ENCODE measurements at regions not wholly inside any gene's neighbourhood (a gene's known extent, or its start where the extent isn't known, plus 50 kb on each side); places are given as distances from the start of the nearest gene placed in this dataset.
"Not testable (repeated sequence)": the region's sequence is repeated elsewhere in the genome, so short reads cannot be mapped to it uniquely, and the experiment has no call there.

DNA sequence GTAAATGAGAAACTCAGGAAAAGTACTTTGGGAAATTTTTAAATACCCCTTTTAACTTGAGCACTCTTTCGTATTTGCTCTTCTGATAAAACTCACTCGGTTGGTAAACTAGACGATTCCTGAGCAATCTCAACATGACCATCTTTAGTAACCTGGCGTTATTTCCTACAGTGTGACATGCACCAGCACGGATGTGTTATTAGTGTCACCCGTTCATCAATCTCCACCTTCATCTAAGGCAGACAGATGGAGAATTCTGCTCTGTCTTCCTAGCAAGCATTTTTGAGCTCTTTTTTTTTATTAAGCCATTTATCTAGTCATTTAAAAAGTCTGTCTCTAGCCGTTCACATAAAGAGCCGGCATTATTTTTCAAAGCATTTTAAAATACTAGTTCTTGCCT lies 155.2 kb downstream of the DISP1 start:
- no peaks in the 10 kb centered on the region for H3K9me3 Mint-ChIP-seq (ENCODE audit: insufficient read depth)
- no peak overlapping the region for H3K4me3 Mint-ChIP-seq
- H3K4me1 Mint-ChIP-seq (ENCODE audit: low read depth): no peaks in the 10 kb centered on the region
- H3K36me3 Mint-ChIP-seq (ENCODE audit: low read depth): no peaks in the 10 kb centered on the region
- POLR2A ChIA-PET: no interaction called here
- no peaks in the 10 kb centered on the region for H3K27me3 Mint-ChIP-seq (ENCODE audit: low read depth)
- DNase-seq (no peak), ATAC-seq (no peak)
- H3K27ac Mint-ChIP-seq: no peak overlapping the region
- CTCF ChIA-PET: no interaction called here

- ChIA-PET POLR2A (no interaction called here), CTCF (no interaction called here)
- no peaks in the 10 kb centered on the region for H3K4me1 Mint-ChIP-seq (ENCODE audit: low read depth)
- no peak overlapping the region for H3K27ac Mint-ChIP-seq
- no peaks in the 10 kb centered on the region for H3K36me3 Mint-ChIP-seq (ENCODE audit: low read depth)
- H3K9me3 Mint-ChIP-seq (ENCODE audit: insufficient read depth): no peaks in the 10 kb centered on the region
- DNase-seq (no peak), ATAC-seq (no peak)
- H3K27me3 Mint-ChIP-seq (ENCODE audit: low read depth): no peaks in the 10 kb centered on the region
- no peak overlapping the region for H3K4me3 Mint-ChIP-seq
Observed at GRCh38 chr1:222970711-222971110, 155.9 kb downstream of the DISP1 start.

DNA sequence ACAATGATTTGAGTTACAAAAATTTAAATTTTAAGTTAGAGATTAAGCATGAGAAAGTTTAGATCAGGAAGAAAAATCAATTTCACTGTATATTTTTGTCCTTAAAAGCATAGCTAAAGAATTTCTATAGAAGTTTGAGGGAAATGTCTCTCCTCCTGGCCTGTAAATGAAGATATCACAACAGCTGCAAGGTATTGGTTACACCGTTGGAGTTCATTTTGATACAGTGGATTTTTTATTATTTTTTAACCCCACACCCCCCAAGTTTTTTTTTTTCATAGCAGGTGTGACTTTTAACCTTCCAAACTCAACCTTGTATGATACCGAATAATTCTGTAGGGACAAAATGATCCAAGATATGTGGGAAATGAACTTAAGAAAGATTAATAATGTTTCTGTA lies 156.3 kb downstream of the DISP1 start:
- H3K4me3 Mint-ChIP-seq: no peak overlapping the region
- H3K27me3 Mint-ChIP-seq (ENCODE audit: low read depth): no peaks in the 10 kb centered on the region
- ATAC-seq (no peak), DNase-seq (no peak)
- H3K36me3 Mint-ChIP-seq (ENCODE audit: low read depth): no peaks in the 10 kb centered on the region
- no peaks in the 10 kb centered on the region for H3K4me1 Mint-ChIP-seq (ENCODE audit: low read depth)
- POLR2A ChIA-PET: no interaction called here
- CTCF ChIA-PET: no interaction called here
- H3K9me3 Mint-ChIP-seq (ENCODE audit: insufficient read depth): no peaks in the 10 kb centered on the region
- H3K27ac Mint-ChIP-seq: no peak overlapping the region

GRCh38 chr1:222973561-222973960 lies 158.7 kb downstream of the DISP1 start:
- no peaks in the 10 kb centered on the region for H3K4me1 Mint-ChIP-seq (ENCODE audit: low read depth)
- CTCF ChIA-PET: no interaction called here
- no peak overlapping the region for H3K27ac Mint-ChIP-seq
- DNase-seq: no peak
- POLR2A ChIA-PET: no interaction called here
- H3K27me3 Mint-ChIP-seq (ENCODE audit: low read depth): no peaks in the 10 kb centered on the region
- H3K9me3 Mint-ChIP-seq (ENCODE audit: insufficient read depth): no peaks in the 10 kb centered on the region
- ATAC-seq: no peak
- H3K36me3 Mint-ChIP-seq (ENCODE audit: low read depth): no peaks in the 10 kb centered on the region
- H3K4me3 Mint-ChIP-seq: no peak overlapping the region

DNA sequence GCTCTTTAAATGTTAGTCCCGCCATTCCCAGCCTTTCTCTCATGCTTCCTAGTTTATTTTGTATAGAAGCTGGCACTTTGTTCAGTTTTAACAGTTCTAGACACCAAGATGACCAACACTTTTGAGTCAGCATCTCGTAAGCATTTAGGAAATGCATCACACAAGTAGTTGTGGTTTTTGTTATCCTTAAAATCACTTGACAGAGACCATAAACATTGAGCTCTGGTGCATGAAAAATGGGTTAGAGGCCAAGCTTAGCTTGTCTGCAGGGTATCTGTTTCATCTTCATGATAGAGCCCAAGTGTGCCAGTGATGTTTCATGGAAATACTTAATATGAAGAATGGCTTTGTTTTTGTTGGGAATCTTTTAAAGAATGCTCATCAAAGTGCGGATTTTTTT lies 159.7 kb downstream of the DISP1 start:
- H3K27ac Mint-ChIP-seq: no peak overlapping the region
- CTCF ChIA-PET: no interaction called here
- no peaks in the 10 kb centered on the region for H3K9me3 Mint-ChIP-seq (ENCODE audit: insufficient read depth)
- ATAC-seq (no peak), DNase-seq (no peak)
- no peaks in the 10 kb centered on the region for H3K36me3 Mint-ChIP-seq (ENCODE audit: low read depth)
- H3K4me3 Mint-ChIP-seq: no peak overlapping the region
- H3K27me3 Mint-ChIP-seq (ENCODE audit: low read depth): no peaks in the 10 kb centered on the region
- POLR2A ChIA-PET: no interaction called here
- H3K4me1 Mint-ChIP-seq (ENCODE audit: low read depth): no peaks in the 10 kb centered on the region

DNA sequence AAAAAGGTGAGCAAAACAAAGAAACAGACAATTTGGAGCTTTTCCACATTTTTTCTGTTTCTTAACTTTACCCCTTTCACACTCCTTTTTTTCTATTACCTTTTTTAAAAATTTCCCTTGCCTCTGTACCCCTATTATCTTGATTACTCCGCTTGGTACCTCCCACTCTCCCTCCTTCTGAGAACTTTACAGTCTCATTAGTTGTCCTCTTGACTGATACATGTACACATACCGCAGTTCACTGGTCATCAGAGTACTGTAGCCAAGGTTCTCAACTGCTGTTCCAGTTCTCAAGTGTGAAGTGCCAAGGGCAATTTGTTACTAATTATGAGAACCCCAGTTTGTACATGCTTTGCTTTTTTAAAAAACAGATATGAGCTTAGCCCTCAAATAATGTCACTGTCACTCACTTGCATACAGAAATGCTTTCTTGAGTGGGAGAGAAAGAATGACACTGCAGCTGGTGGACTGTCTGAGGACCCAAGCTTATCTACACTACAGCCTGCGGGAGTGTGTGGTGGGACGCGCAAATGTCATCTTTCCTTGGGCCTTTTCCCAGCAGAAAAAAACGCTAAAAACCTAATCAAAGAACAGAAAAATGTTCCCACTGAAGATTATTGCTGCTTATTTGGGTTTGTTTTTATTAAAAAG lies 160.8 kb downstream of the DISP1 start:
- ChIA-PET CTCF (no interaction called here), POLR2A (no interaction called here)
- Mint-ChIP-seq H3K4me1 (ENCODE audit: low read depth) (no peaks in the 10 kb centered on the region), H3K36me3 (ENCODE audit: low read depth) (no peaks in the 10 kb centered on the region), H3K27ac (no peak overlapping the region), H3K27me3 (ENCODE audit: low read depth) (no peaks in the 10 kb centered on the region), H3K4me3 (no peak overlapping the region), H3K9me3 (ENCODE audit: insufficient read depth) (no peaks in the 10 kb centered on the region)
- DNase-seq: no peak
- ATAC-seq: no peak

DNA sequence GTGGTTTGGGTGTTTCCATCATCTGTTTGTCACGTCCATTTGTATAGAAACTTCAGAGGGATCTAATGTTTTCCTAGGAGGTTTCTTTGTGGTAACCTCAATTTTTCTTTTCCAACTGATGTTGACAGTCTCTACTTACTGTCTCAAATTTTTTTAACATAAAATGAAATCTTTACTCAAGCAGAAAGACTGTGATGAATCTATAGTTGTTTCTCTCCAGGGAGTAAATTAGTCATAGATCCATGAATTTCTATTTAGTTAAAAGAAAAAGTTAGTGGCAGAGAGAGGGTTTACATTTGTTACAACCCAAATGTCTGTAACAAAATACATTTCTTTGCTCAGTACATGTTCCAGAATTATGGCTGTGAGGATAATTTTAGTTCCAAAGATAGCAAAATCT lies 161.6 kb downstream of the DISP1 start:
- ChIA-PET POLR2A (no interaction called here), CTCF (no interaction called here)
- no peak for ATAC-seq
- H3K9me3 Mint-ChIP-seq (ENCODE audit: insufficient read depth): no peaks in the 10 kb centered on the region
- no peaks in the 10 kb centered on the region for H3K4me1 Mint-ChIP-seq (ENCODE audit: low read depth)
- no peak overlapping the region for H3K27ac Mint-ChIP-seq
- H3K4me3 Mint-ChIP-seq: no peak overlapping the region
- H3K36me3 Mint-ChIP-seq (ENCODE audit: low read depth): no peaks in the 10 kb centered on the region
- no peak for DNase-seq
- H3K27me3 Mint-ChIP-seq (ENCODE audit: low read depth): no peaks in the 10 kb centered on the region

GRCh38 chr1:222977294-222977693 lies 162.5 kb downstream of the DISP1 start:
- H3K4me3 Mint-ChIP-seq; H3K27me3 Mint-ChIP-seq (ENCODE audit: low read depth); H3K9me3 Mint-ChIP-seq (ENCODE audit: insufficient read depth); H3K27ac Mint-ChIP-seq; H3K4me1 Mint-ChIP-seq (ENCODE audit: low read depth); POLR2A ChIA-PET; CTCF ChIA-PET; ATAC-seq; H3K36me3 Mint-ChIP-seq (ENCODE audit: low read depth); DNase-seq: not testable (repeated sequence)

GRCh38 chr1:222979561-222979960 lies 163.5 kb downstream of the TLR5 start:
- DNase-seq (no peak), ATAC-seq (no peak)
- Mint-ChIP-seq H3K27me3 (ENCODE audit: low read depth) (no peaks in the 10 kb centered on the region), H3K36me3 (ENCODE audit: low read depth) (no peaks in the 10 kb centered on the region), H3K4me3 (no peak overlapping the region), H3K9me3 (ENCODE audit: insufficient read depth) (no peaks in the 10 kb centered on the region), H3K27ac (no peak overlapping the region), H3K4me1 (ENCODE audit: low read depth) (no peaks in the 10 kb centered on the region)
- POLR2A ChIA-PET: no interaction called here
- CTCF ChIA-PET: no interaction called here

DNA sequence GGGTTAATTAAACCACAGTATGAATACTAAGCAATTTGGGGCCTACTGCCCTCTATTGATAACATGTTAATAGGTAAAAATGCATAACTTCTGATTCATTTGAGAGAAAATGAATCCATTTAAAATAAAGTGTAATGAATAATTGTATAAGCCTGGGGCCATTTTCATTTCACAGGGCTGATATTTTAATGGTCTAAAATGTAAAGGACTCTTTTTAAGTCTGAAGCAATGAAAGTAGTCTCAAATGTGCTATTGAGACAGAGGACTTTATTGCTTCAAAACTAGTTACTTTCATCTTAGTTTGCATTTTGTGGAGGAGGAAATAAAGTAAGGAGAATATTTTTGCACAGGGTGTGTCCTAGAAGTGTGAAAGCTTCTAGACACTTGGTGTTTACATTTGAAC lies 155.4 kb downstream of the TLR5 start:
- H3K4me1 Mint-ChIP-seq (ENCODE audit: low read depth): no peaks in the 10 kb centered on the region
- H3K27me3 Mint-ChIP-seq (ENCODE audit: low read depth): no peaks in the 10 kb centered on the region
- H3K27ac Mint-ChIP-seq: no peak overlapping the region
- ChIA-PET POLR2A (no interaction called here), CTCF (no interaction called here)
- no peaks in the 10 kb centered on the region for H3K36me3 Mint-ChIP-seq (ENCODE audit: low read depth)
- no peak for ATAC-seq
- DNase-seq: no peak
- H3K4me3 Mint-ChIP-seq: no peak overlapping the region
- H3K9me3 Mint-ChIP-seq (ENCODE audit: insufficient read depth): no peaks in the 10 kb centered on the region

- Mint-ChIP-seq H3K27ac (no peak overlapping the region), H3K9me3 (ENCODE audit: insufficient read depth) (no peaks in the 10 kb centered on the region), H3K27me3 (ENCODE audit: low read depth) (no peaks in the 10 kb centered on the region), H3K4me1 (ENCODE audit: low read depth) (no peaks in the 10 kb centered on the region), H3K36me3 (ENCODE audit: low read depth) (no peaks in the 10 kb centered on the region), H3K4me3 (no peak overlapping the region)
- DNase-seq: no peak
- ATAC-seq: no peak
- ChIA-PET CTCF (no interaction called here), POLR2A (no interaction called here)
Observed at GRCh38 chr1:222989443-222989842, 153.6 kb downstream of the TLR5 start.

- ATAC-seq: no peak
- no peaks in the 10 kb centered on the region for H3K36me3 Mint-ChIP-seq (ENCODE audit: low read depth)
- no peaks in the 10 kb centered on the region for H3K9me3 Mint-ChIP-seq (ENCODE audit: insufficient read depth)
- POLR2A ChIA-PET: no interaction called here
- no peak overlapping the region for H3K4me3 Mint-ChIP-seq
- no peak overlapping the region for H3K27ac Mint-ChIP-seq
- no peaks in the 10 kb centered on the region for H3K4me1 Mint-ChIP-seq (ENCODE audit: low read depth)
- CTCF ChIA-PET: no interaction called here
- no peaks in the 10 kb centered on the region for H3K27me3 Mint-ChIP-seq (ENCODE audit: low read depth)
- no peak for DNase-seq
Observed at GRCh38 chr1:222991177-222991576, 151.9 kb downstream of the TLR5 start.

DNA sequence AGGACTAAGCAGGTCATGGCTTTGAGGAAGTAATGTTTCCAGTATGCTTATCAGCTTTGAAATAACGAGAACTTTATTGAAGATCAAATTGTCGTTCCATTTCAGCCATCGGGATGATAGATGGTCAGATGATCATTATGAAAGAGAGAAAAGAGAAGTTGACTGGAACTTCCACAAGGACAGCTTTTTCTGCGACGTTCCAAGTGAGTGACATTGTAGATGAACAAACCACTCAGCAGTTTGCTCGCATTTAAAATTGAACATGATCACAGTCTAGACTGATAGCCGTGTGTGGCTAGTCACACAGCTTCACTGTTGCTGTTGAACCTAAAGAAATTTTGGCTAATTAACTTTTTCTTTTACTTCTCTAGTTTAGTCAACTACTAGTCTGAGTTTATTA lies 151.1 kb downstream of the TLR5 start:
- no peaks in the 10 kb centered on the region for H3K27me3 Mint-ChIP-seq (ENCODE audit: low read depth)
- H3K9me3 Mint-ChIP-seq (ENCODE audit: insufficient read depth): no peaks in the 10 kb centered on the region
- ATAC-seq (no peak), DNase-seq (no peak)
- CTCF ChIA-PET: no interaction called here
- no peaks in the 10 kb centered on the region for H3K4me1 Mint-ChIP-seq (ENCODE audit: low read depth)
- no peak overlapping the region for H3K27ac Mint-ChIP-seq
- POLR2A ChIA-PET: no interaction called here
- H3K4me3 Mint-ChIP-seq: no peak overlapping the region
- no peaks in the 10 kb centered on the region for H3K36me3 Mint-ChIP-seq (ENCODE audit: low read depth)
